OCI-LY7 (cell line): ENCODE measurements at regions not wholly inside any gene's neighbourhood (a gene's known extent, or its start where the extent isn't known, plus 50 kb on each side); places are given as distances from the start of the nearest gene placed in this dataset.

ENCODE experiments used
- CTCF ChIP-seq: fragments of 200-600 bp; sonication (generic); conservative IDR thresholded peaks from 2 replicates; pipeline ENCODE4 v1.5.1; 2014; ENCODE audit warnings: mild to moderate bottlenecking, antibody characterized with exemption, low read length, moderate library complexity, mixed read lengths
- EZH2phosphoT487 ChIP-seq: fragments of 200-600 bp; sonication (generic); IDR thresholded peaks from 2 replicates; pipeline ENCODE4 v1.6.1; 2018; ENCODE audit warnings: low read depth, borderline replicate concordance, mild to moderate bottlenecking, mixed run types, antibody characterized with exemption, low read length, moderate library complexity, mixed read lengths

GRCh38 chr2:7289697-7290096, 372.5 kb downstream of the RNF144A start:
- TF ChIP-seq CTCF = no peak
- no peak for TF ChIP-seq EZH2phosphoT487
